ENCODE measurements at regions not wholly inside any gene's neighbourhood (a gene's known extent, or its start where the extent isn't known, plus 50 kb on each side); places are given as distances from the start of the nearest gene placed in this dataset.

DNA sequence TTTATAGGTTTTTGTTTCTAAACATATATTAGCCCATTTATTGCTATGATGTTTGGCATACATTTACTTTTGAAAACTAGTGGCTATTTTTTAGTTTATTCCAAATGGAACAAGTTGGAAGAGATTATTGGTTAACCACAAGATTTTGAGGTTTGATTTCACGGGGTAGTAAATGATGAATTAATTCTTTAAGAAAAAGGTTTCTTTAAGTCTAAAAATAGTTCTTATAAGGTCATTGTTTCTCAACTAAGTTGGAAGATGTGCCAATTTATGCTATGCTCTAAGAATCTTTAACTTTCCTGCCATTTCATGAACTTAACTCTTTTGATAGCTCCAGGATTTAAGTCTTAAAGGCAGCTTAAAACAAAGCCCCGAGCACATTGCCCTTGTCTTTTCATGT lies 183.8 kb downstream of the LMO4 start:
- DNase-seq = no peak

DNA sequence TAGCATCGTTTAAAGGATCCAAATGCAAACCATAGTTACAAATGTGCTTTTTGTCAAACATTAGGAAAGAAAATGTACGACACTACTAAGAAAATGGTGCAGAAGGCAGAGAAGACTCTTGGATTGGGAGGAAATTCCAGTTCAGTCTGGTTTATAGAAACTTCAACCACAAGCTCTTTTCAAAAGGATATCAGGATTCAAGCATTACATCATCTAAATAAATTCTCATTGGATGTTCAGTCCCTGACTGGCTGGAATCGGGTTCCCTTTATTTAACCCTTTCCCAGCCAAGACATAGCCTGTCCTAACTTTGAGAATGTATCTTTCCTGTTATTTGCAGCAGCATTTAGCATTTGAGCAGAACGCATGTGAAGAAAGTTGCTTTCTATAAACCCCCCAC lies 184.6 kb downstream of the LMO4 start:
- DNase-seq = no peak

DNA sequence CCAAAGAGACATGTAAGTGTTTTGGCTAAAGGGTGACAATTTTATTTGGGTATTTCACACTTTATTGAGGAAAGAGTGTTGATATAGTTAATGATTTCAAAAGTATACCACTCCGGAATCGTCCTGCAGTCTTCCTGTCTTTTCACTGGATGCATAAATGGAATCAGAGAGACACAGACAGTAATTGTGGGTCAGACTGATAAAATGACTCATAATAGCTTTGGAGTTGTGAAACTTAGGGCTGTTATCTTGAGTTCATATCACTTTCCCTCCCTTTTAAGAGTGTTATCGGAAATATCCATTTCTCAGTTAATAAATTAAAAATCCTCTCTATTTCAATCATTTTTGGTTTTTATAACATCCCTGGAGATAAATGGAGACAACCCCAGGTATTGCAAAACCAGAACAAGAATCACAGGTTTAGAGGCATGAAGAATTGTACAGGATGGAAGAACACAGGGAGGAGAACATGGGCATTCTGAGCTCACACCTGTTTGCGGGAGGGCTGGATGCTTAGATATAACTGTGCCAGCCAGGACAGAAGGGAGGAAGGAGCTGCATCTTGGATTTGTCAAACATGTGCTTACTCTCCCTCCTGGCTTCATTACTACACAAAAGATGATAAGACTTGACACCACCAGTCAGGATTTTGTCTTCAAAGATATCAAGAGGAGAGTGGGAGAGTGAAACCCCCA lies 185.4 kb downstream of the LMO4 start:
- no peak for DNase-seq

DNA sequence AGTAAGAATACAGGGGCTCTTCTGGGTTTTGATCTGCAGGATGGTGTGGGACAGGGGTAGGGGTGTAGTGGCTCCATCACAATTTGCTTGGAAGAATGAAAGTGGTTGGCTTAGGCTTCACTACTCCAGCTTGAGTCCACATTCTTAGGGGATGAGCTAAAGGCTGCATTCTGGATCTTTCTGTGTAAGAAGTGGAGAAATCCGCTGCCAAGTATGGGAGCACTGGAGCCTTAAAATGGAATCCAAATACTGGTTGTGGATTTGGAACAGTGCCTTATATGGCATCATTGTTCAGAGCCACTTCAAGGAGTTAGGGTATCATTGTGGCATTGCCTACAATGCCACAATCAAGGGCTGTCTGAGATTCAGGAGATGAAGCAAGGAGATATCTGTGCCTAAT lies 187.1 kb downstream of the LMO4 start:
- no peak for DNase-seq

DNA sequence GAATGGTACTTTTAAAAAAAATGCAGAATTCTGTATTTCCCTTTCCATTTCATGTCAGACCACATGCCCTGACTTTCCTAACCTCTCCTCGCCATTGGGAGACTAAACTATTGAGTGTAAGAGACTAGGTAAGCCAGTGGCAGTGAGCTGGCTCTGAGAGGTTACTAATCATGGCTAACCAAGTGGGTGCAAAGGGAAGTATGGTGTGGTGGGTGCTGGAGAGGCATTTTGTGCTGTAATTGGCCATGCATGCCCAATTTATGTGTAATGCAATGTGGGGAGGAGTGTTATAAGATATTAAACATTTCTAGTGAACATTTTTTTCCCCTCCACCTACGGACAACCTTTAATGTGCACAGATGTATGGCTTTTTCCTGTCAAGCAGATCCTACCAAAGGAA lies 190.1 kb downstream of the LMO4 start:
- no peak for DNase-seq

DNA sequence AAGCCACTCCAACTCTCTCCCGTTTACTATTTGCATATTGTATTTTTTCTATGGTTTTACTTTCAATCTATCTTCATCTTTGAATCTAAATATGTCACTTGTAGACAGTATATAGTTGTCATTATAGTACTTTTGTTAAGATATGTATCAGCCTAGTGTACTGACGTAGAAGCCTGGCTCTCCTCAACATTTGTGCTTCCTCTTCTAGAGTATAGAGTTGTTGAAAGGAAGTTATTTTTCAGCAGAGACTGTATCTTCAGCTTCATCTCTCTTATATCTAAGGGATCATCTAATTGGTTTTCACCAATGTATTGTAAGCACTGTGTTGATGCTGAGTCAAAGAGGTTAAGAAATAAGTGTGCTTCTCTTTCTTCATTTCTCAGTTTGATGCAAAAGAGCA lies 192.8 kb downstream of the LMO4 start:
- no peak for DNase-seq

DNA sequence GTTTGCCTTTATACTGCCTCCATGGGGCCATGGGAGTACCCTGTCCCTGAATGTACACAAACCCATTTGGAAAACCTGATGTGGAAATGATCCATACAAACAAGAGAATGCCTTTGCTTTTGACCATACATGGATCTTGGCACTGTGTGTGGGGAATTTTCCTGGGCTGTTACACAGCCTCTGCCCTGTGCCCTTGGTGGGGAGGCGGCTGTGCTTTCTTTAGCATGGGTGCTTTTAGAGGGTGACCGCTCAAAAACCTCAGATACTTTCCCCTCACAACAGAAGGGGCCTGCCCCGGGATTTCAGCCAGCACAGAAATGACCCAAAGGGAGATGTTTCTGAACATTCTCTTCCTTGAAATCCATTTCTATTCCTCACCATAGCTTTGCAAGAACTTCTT lies 194.8 kb downstream of the LMO4 start:
- DNase-seq = no peak

DNA sequence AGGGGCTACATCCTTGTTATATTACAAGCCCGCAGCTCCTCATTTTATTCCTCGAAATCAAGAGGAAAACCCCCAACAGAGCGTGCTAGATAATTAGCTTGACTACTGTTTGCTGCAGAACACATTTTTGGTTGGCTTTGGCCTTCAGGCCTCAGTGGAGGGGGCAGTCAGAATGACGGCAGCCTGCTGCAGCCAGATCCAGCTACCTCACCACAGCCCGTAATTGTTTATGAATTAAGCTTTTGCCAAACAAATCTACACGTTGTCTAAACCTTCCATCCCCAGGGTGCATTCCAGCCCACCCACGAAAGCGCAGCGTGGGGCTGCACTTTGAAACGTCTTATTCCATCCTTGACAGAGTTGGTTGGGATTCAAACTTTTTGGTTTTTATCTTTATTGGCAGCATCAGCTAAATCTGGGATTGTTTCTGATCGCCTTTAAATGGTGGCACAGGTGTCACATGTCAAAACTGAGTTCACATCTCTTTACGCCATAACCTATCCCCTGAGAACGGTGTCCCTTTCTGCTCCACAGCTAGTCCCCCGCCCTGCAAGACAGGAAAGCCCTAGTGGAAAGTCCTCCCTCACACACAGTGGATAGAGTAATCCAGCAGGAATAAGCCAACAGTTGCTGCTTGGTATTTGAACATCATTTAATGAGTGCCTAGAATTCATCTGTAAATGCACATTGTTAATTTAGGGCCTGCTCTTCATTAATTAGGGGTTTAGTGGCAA lies 195.5 kb downstream of the LMO4 start:
- no peak for DNase-seq

DNA sequence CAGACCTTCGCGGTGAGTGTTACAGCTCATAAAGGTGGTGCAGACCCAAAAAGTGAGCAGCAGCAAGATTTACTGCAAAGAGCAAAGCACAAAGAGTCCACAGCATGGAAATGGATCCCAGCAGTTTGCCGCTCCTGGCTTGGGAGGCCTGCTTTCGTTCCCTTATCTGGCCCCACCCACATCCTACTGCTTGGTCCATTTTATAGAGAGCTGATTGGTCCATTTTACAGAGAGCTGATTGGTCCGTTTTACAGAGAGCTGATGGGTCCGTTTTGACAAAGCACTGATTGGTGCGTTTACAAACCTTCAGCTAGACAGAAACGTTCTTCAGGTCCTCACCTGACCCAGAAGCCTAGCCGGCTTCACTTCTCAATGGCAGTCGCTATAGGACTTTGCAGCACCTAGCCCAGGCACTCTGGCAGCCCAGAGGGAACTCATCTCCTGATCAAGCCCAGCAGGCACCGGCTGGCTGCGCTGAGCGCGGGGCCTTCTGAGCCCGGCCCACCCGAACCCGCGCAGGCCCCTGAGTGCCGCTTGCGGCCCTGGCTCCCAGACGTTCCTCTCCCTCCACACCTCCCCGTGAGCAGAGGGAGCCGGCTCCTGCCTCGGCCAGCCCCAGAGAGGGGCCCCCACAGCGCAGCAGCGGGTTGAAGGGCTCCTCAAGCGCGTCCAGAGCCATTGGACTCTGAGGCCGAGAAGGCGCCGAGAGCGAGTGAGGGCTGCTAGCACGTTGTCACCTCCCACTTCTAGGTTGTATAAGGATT lies 200.3 kb downstream of the LMO4 start:
- no peak for DNase-seq

DNA sequence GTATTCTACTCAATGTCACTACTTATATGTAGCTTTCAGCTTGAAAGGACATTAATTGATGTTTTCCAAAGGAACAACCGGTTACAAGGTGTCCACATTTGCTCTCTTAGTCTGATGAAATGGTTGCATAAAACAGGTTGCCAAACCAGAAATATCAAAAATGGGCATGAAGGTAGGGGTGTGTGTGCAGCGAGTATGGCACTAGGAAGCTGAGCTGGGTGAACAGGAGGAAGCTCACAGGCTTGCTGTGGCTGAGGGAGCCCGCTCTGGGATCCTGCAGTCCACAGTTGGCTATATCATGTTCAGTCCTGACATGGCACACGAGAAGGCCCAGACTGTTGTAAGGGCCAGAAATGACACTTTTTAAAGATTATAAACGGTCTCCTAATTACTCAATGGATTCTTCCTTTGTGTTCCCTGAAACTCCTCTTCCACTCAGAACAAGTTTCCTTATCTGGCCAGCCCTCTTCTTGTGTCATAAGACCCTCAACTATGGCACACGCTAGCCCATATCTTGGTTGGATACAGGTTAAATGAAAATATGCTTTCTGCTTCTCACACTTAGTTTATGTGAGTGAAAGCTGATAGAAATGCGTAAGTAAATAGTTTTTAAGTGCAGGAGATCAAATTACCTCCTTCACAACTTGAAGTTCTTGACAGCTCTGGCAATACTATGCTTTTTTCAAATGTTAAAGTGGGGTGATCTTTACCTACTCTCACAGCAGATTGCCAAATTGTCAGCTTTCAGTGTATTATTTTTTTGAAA lies 201.5 kb downstream of the LMO4 start:
- no peak for DNase-seq

DNA sequence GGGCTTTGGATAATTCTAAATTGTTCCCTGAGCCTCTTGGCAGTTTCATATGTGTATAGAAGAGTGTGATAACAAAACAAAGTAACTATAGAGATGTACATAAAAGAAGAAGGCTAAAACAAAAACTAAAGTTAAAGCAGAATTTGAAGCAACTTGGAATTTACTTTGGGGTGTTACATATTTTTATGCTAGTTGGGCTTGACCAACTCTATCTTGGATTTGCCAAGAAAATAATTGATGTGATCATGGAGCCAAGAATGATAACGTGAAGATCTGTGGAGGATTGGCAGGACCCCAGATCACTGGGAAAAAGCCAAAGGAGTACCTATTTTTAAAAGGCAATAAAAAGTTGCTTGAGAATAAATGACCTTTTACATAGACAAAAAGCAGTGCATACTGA lies 206.9 kb downstream of the LMO4 start:
- no peak for DNase-seq

DNA sequence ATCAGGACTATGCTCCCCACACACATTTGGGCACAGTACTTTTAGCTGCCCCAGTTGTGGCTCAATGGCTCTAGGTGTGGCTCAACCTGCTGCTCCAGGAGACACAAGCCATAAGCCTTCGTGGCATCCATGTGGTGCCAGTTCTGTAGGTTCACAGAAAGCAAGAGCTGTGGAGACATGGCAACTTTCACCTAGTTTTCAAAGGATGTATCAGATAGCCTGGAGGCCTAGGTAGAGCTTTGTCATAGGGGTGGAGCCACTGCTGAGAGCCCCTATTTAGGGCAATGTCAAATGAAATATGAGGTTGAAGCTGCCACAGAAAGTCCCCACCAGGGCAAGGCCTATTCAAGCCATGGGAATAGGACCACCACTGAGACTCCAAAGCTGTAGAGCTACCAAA lies 210.5 kb downstream of the LMO4 start:
- no peak for DNase-seq

DNA sequence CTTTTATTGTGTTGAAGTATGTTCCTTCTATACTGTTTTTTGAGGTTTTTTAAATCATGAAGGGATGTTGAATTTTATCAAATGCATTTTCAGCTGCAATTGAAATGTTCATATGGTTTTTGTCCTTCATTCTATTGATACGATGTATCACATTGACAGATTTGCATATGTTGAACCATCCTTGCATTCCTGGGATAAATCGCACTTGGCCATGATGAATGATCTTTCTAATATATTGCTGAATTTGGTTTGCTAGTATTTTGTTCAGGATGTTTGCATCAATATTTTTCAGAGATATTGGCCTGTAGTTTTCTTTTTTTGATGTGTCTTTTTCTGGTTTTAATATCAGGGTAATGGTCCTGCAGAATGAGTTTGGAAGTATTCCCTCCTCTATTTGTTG lies 214.0 kb downstream of the LMO4 start:
- DNase-seq = no peak

DNA sequence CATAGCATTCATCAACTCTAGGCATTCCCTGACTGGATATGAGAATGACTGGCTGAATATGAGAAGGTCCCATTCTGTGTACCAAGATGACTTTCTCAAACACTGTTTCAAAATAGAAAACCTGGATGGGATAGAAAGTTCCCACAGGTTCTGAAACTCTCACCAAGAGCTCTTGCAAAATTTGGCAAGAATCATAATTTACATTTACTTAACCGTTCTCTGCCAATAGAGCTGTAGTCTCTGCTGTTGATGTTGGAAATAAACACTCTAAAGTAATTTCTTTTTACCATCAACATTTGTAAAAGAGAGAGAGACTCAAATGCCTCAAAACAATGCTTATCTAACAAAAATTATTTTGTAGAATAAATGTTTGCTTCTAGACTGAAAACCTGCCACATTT lies 221.1 kb downstream of the LMO4 start:
- DNase-seq = no peak

DNA sequence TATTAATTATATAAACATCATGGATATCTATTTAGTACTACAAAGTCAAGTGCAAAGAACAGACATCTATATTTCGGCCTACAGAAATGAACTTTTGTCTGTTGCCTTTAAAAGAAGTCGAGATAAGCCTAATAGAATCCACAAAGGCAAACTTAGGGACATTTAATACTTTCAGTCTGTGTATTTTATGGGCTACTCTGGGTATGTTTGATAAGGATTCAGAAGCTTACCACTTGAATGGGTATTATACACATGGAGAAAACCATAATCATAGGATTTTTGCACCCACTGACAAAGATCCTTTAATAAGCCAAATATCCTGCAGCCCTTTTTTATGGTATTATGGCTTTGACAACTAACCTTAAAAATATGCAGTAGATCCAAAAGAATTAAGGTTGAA lies 224.8 kb downstream of the LMO4 start:
- DNase-seq = no peak

DNA sequence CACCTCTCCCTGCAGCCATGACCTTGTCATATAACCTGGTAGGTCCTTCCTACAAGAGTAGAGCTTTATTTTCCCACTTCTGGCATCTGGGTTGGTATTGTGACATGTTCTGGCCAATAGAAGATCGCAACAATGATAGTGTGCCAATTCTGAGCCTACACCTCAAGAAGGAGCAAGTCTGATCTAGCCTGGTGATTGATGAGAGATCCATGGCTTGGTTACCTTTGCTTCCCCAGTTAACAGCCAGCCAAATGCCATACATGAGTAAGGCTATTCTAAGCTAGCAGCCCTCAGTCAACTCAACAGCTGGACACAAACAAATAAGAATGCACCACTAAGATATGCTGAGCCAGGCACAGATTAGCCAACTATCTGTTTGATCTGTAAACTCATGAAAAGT lies 226.7 kb downstream of the LMO4 start:
- DNase-seq = no peak

DNA sequence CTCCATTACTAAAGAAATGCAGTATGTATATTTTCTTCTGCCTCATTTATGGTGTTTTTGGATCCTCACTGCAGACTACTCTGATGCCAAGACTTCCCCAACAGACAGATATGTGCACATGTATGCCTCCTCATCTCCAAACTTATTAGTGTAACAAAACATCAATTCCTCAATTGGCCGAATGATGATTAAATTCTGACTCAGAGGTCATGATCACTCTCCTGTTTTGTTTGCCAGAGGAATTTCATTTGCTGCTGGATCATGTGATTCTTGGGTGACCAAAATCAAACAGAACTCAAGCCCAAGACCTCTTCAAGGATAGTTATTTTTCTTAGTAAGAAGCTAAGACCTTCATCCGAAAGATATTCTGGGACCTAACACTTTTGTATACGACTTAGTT lies 227.6 kb downstream of the LMO4 start:
- no peak for DNase-seq

DNA sequence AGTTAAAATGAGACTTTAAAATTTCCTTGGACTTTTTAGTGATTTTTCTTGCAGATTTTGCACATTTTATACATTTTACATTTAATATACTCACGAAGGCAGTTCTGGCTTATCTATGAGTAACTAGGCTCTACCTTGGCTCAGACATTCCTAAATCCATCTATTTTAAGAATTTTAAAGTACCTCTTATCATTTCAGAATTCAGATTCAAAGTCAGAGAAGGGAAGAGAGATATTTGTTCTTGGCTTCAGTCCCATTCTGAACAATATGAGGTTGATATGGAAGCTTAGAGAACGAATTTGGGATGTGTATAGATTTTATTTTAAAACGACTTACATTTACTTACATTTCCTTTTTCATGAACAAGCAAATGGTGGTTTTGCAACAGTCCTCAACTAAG lies 230.2 kb downstream of the LMO4 start:
- no peak for DNase-seq

DNA sequence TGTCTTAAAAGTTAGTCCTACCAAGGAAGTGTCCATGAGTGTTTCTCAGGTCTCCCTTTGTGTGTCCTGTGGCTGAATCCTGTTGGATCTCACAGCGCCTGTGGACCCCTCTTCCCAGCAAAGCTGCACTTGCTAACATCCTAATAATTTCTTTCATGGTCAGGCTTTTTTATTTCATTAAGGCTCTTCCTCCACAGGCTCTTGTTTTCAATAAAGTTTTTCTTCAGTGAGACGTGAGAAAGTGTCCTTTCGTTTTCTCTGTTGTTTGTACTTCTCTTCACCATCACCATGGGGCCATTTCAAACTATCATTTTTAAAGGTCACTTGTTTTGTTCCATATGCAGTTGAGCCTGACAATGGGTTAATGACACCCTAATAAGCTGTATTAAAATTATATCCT lies 231.5 kb downstream of the LMO4 start:
- no peak for DNase-seq

DNA sequence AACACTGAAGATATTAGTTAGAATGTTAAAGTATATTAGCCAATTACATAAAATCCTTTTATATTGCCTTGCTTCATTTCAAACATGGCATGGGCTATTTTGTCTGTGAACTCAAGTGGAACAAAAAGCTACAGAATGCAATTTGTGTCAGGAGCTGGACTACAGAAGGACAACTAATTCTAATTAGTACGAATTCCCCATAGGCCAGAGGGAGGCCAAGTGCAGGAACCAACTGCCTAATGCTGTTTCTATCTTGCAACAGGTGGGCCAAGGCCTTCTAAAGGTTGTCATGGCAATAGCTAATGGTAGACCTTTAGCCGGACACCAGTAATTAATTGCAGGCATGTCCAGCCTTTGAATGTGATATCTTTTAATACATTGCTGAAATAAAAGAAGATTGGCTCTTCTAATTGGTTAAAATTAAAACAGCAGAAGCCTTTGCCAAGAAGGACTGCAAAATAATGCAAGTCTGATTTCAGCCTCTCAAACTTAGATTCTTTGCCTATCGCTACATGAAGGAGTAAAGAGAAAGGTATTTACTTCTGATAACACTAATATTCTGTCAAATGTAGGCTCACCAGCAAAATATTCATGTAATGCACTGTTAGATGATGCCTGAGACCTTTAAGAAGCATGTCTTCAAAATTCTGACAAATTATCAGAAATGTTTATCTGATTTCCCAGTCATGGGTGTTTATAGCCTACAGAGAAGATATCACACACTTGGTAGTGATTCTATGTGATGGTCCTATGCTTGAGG lies 232.1 kb downstream of the LMO4 start:
- no peak for DNase-seq

DNA sequence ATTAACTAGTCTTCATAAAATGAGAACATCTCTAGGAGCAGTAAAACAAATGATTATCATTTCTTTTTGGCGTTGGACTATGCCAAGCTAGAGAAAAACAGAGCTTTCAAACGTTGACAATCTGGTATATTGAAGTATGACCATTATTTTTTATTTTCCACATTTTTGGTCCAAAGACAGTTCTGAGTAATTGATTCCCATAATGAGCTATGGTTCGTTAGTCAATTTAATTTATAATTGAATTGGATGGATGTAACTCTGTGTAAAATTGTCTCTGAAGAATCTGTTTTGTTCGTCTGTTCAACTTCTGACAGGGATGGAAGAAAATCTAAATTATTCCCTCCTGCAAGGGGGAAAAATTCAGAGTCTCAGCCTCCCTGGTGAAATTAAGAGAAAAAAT lies 234.5 kb downstream of the LMO4 start:
- no peak for DNase-seq

DNA sequence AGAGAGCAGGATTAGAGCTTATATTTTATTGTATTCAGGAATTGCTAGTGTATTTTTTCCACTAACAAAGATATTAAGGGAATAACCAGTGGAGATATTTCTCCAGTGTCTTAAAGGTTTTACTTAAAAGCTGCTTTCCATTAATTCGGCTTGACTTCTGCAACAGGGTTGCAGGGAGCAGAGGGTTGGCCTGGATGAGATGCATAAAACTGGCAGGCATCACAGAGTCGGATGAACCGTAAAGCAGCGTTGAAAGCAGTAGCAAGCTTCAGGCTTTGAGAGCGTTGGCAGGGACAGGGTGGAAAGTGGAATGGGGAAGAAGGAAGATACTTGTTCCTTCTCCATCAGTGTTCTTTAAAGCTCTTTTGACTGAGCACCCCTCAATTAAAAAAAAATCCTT lies 237.2 kb downstream of the LMO4 start:
- no peak for DNase-seq

DNA sequence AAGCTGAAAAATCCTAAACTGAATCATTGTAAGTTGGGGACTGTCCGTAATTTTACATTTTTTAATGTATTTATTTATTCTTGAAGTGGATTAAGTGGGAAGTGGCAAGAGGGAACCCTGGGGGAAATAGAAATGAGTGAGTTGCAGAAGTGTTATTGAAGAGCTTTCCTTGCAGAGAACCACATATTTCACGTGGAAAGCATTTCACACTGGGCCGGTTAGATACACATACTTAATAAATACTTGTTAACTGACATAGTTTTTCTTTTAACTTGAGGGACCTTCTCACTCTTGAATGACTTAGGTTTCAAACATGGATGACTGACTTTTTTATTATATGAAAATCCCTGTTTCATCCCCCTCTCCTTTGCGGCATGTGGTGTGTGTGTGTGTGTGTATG lies 239.3 kb downstream of the LMO4 start:
- DNase-seq = no peak
